G401 (cell line): ENCODE measurements at regions not wholly inside any gene's neighbourhood (a gene's known extent, or its start where the extent isn't known, plus 50 kb on each side); places are given as distances from the start of the nearest gene placed in this dataset.
"Not testable (repeated sequence)": the region's sequence is repeated elsewhere in the genome, so short reads cannot be mapped to it uniquely, and the experiment has no call there.

Experiments used
- DNase-seq: peaks from one replicate; pipeline ENCODE4 v3.0.0-alpha.2; 2015; ENCODE audit warnings: low spot score
- in situ Hi-C: cut with HindIII; loops from 2 replicates; pipeline ENCODE4 v1.10.0; 2016; ENCODE audit warnings: low sequenced_read_pairs, mixed read lengths

GRCh38 chr18:46222710-46223360 lies 118.7 kb downstream of the HAUS1 start:
- DNase-seq, result no peak
- in situ Hi-C loops, result no loop called here

DNA sequence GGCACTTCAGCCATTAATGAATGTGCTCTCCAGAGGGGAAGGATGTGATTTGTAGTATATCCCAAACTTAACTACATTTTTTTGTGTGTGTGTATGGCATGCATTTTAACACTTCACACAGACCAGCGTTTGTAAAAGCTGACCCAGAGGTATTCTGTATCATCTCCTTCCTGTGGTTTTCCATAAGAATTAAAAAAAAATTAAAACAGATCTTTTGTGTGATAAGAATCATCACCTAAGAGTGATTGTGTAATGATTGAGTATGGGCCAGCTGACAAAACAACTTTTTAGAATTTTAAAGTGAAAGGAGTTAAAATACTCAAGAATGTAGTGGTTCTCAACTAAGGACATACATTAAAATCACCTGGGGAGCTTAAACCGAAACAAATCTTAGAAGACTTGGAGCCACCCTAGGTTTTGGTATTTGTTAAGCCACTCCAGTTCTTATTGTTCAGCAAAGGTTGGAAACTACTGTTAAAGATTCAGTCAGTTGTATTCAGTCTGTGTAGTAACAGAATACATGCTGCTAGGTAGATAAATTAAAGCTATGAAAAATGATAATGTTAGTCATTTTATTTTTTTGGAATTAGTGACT lies 120.1 kb downstream of the HAUS1 start:
- in situ Hi-C loops, result no loop called here
- no peak for DNase-seq

- in situ Hi-C loops, result no loop called here
- DNase-seq, result no peak
Measured at GRCh38 chr18:46226461-46226860, 122.3 kb downstream of the HAUS1 start.

DNA sequence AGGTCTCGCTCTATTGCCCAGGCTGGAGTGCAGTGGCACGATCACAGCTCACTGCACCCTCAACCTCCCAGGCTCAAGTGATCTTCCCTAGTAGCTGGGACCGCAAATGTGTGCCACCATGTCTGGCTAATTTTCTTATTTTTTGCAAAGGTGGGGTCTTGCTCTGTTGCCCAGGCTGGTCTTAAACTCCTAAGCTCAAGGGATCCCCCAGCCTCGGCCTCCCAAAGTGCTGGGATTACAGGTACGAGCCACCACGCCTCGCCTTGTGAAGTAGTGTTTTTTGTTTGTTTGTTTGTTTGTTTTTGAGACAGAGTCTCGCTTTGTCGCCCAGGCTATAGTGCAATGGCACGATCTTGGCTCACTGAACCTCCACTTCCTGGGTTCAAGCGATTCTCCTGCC lies 125.5 kb downstream of the HAUS1 start:
- DNase-seq, in situ Hi-C loops: not testable (repeated sequence)

DNA sequence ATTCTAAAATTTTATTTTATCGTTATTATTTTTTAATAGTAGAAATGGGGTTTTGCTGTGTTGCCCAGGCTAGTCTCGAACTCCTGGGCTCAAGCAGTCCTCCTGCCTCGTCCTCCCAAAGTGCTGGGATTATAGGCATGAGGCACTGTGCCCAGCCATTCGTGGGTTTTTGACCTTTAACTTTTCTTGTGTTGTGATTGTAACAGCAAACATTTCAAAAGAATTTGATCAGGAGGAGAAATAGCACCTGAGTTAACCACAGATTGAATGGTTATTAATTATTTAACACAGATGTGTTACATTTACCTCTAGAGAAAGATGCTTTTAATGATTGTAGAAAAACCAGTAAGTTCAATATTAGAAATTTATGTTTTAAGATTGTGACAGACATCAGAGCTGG lies 132.0 kb downstream of the HAUS1 start:
- DNase-seq, result no peak
- in situ Hi-C loops, result no loop called here

GRCh38 chr18:46237891-46238290 lies 133.7 kb downstream of the HAUS1 start:
- in situ Hi-C loops, result no loop called here
- DNase-seq, result no peak

DNA sequence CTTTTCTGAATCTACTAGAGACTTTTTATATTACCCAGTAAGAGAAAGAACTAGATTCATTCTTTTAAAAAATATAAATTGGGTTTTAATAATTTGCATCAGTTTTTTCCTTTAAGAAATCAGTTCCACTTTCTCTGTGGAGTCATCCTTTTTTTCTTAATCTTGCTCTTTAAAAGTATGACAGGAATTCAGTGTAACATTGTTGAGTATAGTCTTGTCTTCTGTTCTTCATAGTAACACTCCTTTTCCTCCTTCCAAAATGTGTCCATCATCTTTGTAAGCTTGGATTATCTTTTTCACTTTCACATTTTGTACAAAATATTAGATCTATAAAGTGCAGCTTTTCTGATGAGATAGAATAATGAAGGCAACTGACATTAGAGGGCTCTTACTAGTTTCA lies 135.4 kb downstream of the HAUS1 start:
- in situ Hi-C loops, result no loop called here

GRCh38 chr18:46239998-46240397 lies 135.8 kb downstream of the HAUS1 start:
- no peak for DNase-seq
- in situ Hi-C loops, result no loop called here

More for the DNA sequence above, 135.4 kb downstream of the HAUS1 start:
- DNase-seq, result no peak

- DNase-seq, in situ Hi-C loops: not testable (repeated sequence)
Measured at GRCh38 chr18:46241393-46241792, 137.2 kb downstream of the HAUS1 start.

DNA sequence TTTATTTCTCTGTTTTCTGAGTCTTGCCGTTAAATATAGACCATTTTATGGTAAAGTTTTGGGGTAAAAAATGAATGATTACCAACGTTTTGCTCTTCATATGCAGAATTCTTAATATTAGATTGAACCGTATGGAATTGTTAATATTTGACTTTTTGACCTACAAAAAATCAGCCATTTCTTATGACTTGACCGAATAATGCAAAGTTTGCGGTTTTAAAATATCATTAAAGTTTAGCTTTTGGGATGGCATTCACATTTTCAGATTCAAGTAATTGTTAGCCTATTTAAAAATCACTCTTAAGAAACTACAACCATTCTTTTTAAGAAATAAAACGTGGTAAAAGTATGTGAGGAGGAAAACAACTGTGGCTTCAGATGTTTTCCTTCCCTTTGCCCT lies 138.0 kb downstream of the HAUS1 start:
- DNase-seq, result no peak
- in situ Hi-C loops, result no loop called here

GRCh38 chr18:46243095-46243494 lies 138.9 kb downstream of the HAUS1 start:
- DNase-seq, result no peak
- in situ Hi-C loops, result no loop called here

- no peak for DNase-seq
- in situ Hi-C loops, result no loop called here
Measured at GRCh38 chr18:46243673-46244072, 139.5 kb downstream of the HAUS1 start.

DNA sequence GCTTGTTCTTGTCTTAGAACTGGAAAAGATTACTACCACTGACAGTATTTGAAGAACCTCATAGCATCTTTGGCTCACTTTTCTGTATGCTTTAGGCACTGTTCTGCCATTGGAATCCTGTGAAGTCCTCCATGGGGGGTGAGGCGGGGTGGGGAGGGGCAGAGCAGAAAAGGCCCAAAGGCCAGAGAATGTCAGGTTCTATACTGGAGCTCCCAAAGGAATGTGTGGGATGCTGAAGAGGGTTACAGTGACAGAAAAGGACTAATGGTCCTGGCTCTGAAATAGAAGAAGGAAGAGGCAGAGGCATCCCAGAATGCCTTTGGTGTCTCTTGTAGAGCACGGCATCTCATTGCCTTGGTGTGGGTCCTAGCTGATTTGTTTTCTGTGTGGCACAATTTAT lies 141.9 kb downstream of the HAUS1 start:
- DNase-seq, result no peak
- in situ Hi-C loops, result no loop called here

DNA sequence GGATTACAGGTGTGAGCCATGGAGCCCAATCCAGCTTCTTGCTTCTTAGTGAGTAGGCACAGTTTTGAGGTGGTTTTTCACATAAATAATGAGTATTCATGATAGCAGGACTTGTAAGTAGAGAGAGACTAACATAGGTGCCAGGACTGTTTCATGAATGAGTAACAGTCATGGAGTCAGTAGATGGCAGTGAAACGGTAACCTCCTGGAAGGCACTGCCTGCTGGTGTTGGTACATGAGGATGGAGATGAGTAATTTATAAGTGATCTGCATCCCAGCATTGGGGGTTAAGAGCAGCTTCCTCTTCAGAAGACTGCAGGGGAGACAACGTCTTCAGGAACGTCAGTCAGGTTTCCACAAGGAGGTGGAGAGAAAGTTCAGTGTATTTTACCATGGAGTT lies 143.8 kb downstream of the HAUS1 start:
- DNase-seq, result no peak
- in situ Hi-C loops, result no loop called here

DNA sequence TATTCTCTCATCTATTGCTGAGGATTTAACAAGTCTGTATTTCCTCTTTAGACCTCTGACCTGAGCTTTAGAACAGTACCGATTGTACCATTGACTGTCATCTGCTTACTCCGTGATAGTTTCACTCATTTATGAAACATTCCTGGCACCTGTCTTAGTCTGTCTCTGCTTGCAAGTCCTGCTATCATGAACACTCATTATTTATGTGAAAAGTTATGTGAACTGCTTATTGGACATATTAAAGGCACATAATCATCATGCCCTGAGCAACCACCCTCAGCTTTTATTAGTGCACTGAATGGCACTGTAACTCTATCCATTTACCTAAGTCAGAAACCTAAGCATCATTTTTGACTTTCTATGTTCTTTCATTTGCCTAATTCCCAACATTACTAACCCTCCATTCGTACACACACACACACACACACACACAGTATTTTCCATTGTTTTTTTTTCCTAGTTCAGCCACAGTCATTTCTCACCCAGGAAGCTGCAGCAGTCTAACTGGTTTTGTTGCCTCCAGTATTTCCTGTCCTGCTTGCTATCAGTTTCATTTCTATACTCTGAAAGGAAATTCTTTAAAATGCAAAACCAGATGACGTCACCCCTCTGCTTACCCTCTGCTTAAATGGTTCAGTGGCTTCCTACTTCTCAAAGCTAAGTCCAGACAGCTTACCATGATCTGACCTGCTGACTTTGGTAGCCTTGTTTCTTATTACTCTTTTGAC lies 146.1 kb downstream of the HAUS1 start:
- in situ Hi-C loops, result no loop called here

GRCh38 chr18:46250812-46251173 lies 146.6 kb downstream of the HAUS1 start:
- in situ Hi-C loops, result no loop called here
- no peak for DNase-seq

More for the DNA sequence above, 146.1 kb downstream of the HAUS1 start:
- no peak for DNase-seq

DNA sequence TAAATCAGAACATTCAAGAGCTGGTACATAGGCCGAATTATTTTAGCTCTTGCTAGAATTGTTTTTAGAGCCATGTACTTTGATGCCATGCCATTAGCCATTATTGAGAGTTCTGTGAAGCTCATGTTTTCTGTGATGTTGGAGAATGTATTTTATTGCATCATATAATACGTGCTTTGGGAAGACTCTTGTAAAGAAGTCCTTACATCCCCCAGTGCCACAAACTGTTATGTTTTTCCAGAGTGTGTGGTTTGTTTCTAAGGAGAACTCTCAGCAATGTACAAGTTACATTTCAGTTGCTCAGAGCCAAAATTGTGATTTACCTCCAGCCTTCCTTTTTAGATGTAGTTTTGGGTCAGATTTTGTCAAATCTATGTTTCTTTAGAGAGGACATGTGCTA lies 148.6 kb downstream of the HAUS1 start:
- in situ Hi-C loops, result no loop called here
- DNase-seq, result no peak

GRCh38 chr18:46253498-46253897 lies 149.3 kb downstream of the HAUS1 start:
- no peak for DNase-seq
- in situ Hi-C loops, result no loop called here

GRCh38 chr18:46256078-46256477 lies 151.9 kb downstream of the HAUS1 start:
- in situ Hi-C loops, result no loop called here

DNA sequence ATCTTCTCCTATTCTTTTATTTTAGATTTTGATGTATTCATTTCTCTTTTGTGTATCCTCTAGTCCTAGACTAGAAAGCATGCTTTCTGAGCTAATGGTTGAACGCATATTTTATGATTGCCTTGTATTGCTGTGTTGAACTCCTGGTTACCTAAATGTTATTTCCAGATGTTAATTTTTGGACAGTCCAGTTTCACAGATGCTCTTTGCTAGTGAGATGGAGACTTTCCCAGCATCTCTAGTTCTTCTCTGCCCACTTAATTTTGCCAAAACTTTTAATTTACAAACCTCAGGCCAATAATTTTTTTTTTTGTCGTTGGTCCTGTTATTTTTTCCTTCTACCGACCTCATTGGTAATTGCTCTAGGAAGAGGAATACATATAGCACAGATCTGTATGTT lies 153.2 kb downstream of the HAUS1 start:
- in situ Hi-C loops, result no loop called here

More at GRCh38 chr18:46256078-46256477, 151.9 kb downstream of the HAUS1 start:
- no peak for DNase-seq

More for the DNA sequence above, 153.2 kb downstream of the HAUS1 start:
- DNase-seq, result no peak
